ENCODE measurements at regions not wholly inside any gene's neighbourhood (a gene's known extent, or its start where the extent isn't known, plus 50 kb on each side); places are given as distances from the start of the nearest gene placed in this dataset.

- Histone ChIP-seq H3K27ac (ENCODE audit: low read length in 2 of 2) (no peak overlapping the region), H3K9ac (ENCODE audit: low read length) (no peak overlapping the region), H4K20me1 (ENCODE audit: control insufficient read depth, insufficient read depth, low read length, poor library complexity, severe bottlenecking) (no peaks in the 10 kb centered on the region), H3K4me3 (ENCODE audit: control extremely low read depth in 1 of 5, extremely low read depth in 1 of 5, insufficient read depth in 1 of 5, low read depth in 2 of 5, low read length in 4 of 5) (no peak overlapping the region), H3K27me3 (replicated peaks in 1 of 4; ENCODE audit: control extremely low read depth in 1 of 4, control insufficient read depth in 3 of 4, insufficient read depth in 4 of 4, low read length in 3 of 4) (no peaks in the 10 kb centered on the region), H3K9me3 (ENCODE audit: control extremely low read depth in 1 of 3, control insufficient read depth in 2 of 3, insufficient read depth in 1 of 3, low read length in 2 of 3) (no peaks in the 10 kb centered on the region), H2AFZ (ENCODE audit: insufficient read depth, low read depth, low read length, poor library complexity, severe bottlenecking) (no peak overlapping the region), H3K4me1 (ENCODE audit: control insufficient read depth in 2 of 2, insufficient read depth in 2 of 2, low read length in 2 of 2) (no peaks in the 10 kb centered on the region), H3K79me2 (ENCODE audit: control insufficient read depth, insufficient read depth, low read length) (no peaks in the 10 kb centered on the region), H3K36me3 (replicated peaks in 1 of 2; ENCODE audit: control extremely low read depth in 1 of 2, control insufficient read depth in 1 of 2, extremely low read depth in 1 of 2, insufficient read depth in 2 of 2, low read length in 1 of 2) (no peaks in the 10 kb centered on the region), H3K4me2 (replicated peaks; ENCODE audit: low read depth, low read length, poor library complexity, severe bottlenecking) (no peak overlapping the region)
- H3K27ac Mint-ChIP-seq: no peak overlapping the region
- ChIA-PET CTCF (no interaction called here), POLR2A (no interaction called here)
- ATAC-seq (ENCODE audit: low read depth) (no peak), DNase-seq (no peak)
- TF ChIP-seq CTCF (IDR thresholded peaks at IDR 0.05) (no peak), EZH2 (IDR thresholded peaks at IDR 0.05; ENCODE audit: borderline replicate concordance, insufficient read depth, low read depth, low read length, poor library complexity, severe bottlenecking) (no peak)
- intact Hi-C loops (cut with micrococcal nuclease): no loop called here
- no peaks in the 10 kb centered on the region for H3K4me1 Mint-ChIP-seq
- no peak overlapping the region for H3K4me3 Mint-ChIP-seq
- H3K27me3 Mint-ChIP-seq: no peaks in the 10 kb centered on the region
- 89% methylated on average over 2 of the region's 3 CpGs for WGBS (ENCODE audit: insufficient coverage)
- peaks cover 4% of the 10 kb centered on the region for H3K9me3 Mint-ChIP-seq (ENCODE audit: insufficient read depth)
Measured at GRCh38 chr14:26929361-26929760, 331.5 kb upstream of the NOVA1 start.

GRCh38 chr14:26930576-26930975 is 332.7 kb upstream of the NOVA1 start:
- H3K27me3 ChIP-seq (replicated peaks in 1 of 4; ENCODE audit: control extremely low read depth in 1 of 4, control insufficient read depth in 3 of 4, insufficient read depth in 4 of 4, low read length in 3 of 4): no peaks in the 10 kb centered on the region

More at GRCh38 chr14:26930576-26930975, 332.7 kb upstream of the NOVA1 start:
- Histone ChIP-seq H3K79me2 (ENCODE audit: control insufficient read depth, insufficient read depth, low read length) (no peaks in the 10 kb centered on the region), H3K4me1 (ENCODE audit: control insufficient read depth in 2 of 2, insufficient read depth in 2 of 2, low read length in 2 of 2) (no peaks in the 10 kb centered on the region), H3K36me3 (replicated peaks in 1 of 2; ENCODE audit: control extremely low read depth in 1 of 2, control insufficient read depth in 1 of 2, extremely low read depth in 1 of 2, insufficient read depth in 2 of 2, low read length in 1 of 2) (no peaks in the 10 kb centered on the region), H3K27ac (ENCODE audit: low read length in 2 of 2) (no peak overlapping the region), H3K4me3 (ENCODE audit: control extremely low read depth in 1 of 5, extremely low read depth in 1 of 5, insufficient read depth in 1 of 5, low read depth in 2 of 5, low read length in 4 of 5) (no peak overlapping the region), H3K4me2 (replicated peaks; ENCODE audit: low read depth, low read length, poor library complexity, severe bottlenecking) (no peak overlapping the region), H2AFZ (ENCODE audit: insufficient read depth, low read depth, low read length, poor library complexity, severe bottlenecking) (no peak overlapping the region), H3K9me3 (ENCODE audit: control extremely low read depth in 1 of 3, control insufficient read depth in 2 of 3, insufficient read depth in 1 of 3, low read length in 2 of 3) (no peaks in the 10 kb centered on the region), H3K9ac (ENCODE audit: low read length) (no peak overlapping the region), H4K20me1 (ENCODE audit: control insufficient read depth, insufficient read depth, low read length, poor library complexity, severe bottlenecking) (no peaks in the 10 kb centered on the region)
- ATAC-seq (ENCODE audit: low read depth) (no peak), DNase-seq (no peak)
- CTCF ChIA-PET: no interaction called here
- POLR2A ChIA-PET: no interaction called here
- intact Hi-C loops (cut with micrococcal nuclease): no loop called here
- Mint-ChIP-seq H3K4me3 (no peak overlapping the region), H3K27ac (no peak overlapping the region), H3K4me1 (no peaks in the 10 kb centered on the region), H3K9me3 (ENCODE audit: insufficient read depth) (peaks cover 4% of the 10 kb centered on the region), H3K27me3 (no peaks in the 10 kb centered on the region)
- TF ChIP-seq CTCF (IDR thresholded peaks at IDR 0.05) (no peak), EZH2 (IDR thresholded peaks at IDR 0.05; ENCODE audit: borderline replicate concordance, insufficient read depth, low read depth, low read length, poor library complexity, severe bottlenecking) (no peak)
- WGBS (ENCODE audit: insufficient coverage): no CpG with 5 or more reads among the region's 2 CpGs
